CD4-positive, alpha-beta T cell (primary cell): ENCODE measurements at regions not wholly inside any gene's neighbourhood (a gene's known extent, or its start where the extent isn't known, plus 50 kb on each side); places are given as distances from the start of the nearest gene placed in this dataset.

Experiments
- ATAC-seq: fragments of 200-7000 bp; cut with Tn5 transposase; one replicate; pipeline ENCODE4 v1.10.0; 2022; ENCODE audit warnings: mild to moderate bottlenecking; ENCODE audit not compliant: poor library complexity
- CTCF ChIA-PET: fragments of 350-600 bp; sonication (Branson Sonifier 250); formaldehyde crosslinking; loops from one replicate; lab custom pipeline; 2021; ENCODE audit warnings: antibody characterized with exemption, inconsistent platforms; lab: Charles Lee
- POLR2A ChIA-PET: fragments of 350-600 bp; sonication (Branson Sonifier 250); formaldehyde crosslinking; loops from one replicate; lab custom pipeline; 2021; ENCODE audit warnings: antibody characterized with exemption, inconsistent platforms; lab: Charles Lee
- DNase-seq, 14 experiments: peaks; one replicate each; pipeline ENCODE4 v3.0.0-alpha.2; 2013 to 2020; ENCODE audit warnings: mixed read lengths in 2 of 14
- H3K27ac ChIP-seq, 2 donors: one replicate each; pipeline versions ENCODE4 v1.5.1 to v1.7.0; 2013; ENCODE audit warnings: low read length in 2 of 2, low read depth in 1 of 2, mild to moderate bottlenecking in 1 of 2
- H3K27me3 ChIP-seq, 2 experiments: 1 replicate in 1 of 2; 2 replicates in 1 of 2; pipeline versions ENCODE4 v1.6.1 to v1.7.0; 2013; ENCODE audit warnings: low read length in 2 of 2, control low read depth in 1 of 2, mild to moderate bottlenecking in 1 of 2, moderate library complexity in 1 of 2; ENCODE audit not compliant: insufficient read depth in 2 of 2, control insufficient read depth in 1 of 2
- H3K36me3 ChIP-seq: one replicate; pipeline ENCODE4 v1.6.1; 2013; ENCODE audit warnings: low read length, control low read depth; ENCODE audit not compliant: insufficient read depth
- H3K4me1 ChIP-seq: one replicate; pipeline ENCODE4 v1.6.1; 2013; ENCODE audit warnings: low read length, control low read depth; ENCODE audit not compliant: insufficient read depth
- H3K4me3 ChIP-seq: one replicate; pipeline ENCODE4 v1.5.1; 2013; ENCODE audit warnings: mild to moderate bottlenecking, low read length, moderate library complexity
- H3K9me3 ChIP-seq, 2 experiments: 1 replicate in 1 of 2; 2 replicates in 1 of 2; pipeline versions ENCODE4 v1.6.1 to v1.7.0; 2013; ENCODE audit warnings: low read length in 2 of 2, mild to moderate bottlenecking in 2 of 2, control low read depth in 1 of 2, moderate library complexity in 1 of 2; ENCODE audit not compliant: control insufficient read depth in 1 of 2, insufficient read depth in 1 of 2
- H3K27ac Mint-ChIP-seq: one replicate; pipeline ENCODE4 v1.8.0; 2020; ENCODE audit warnings: mixed read lengths
- H3K27me3 Mint-ChIP-seq: one replicate; pipeline ENCODE4 v1.8.0; 2021; ENCODE audit warnings: mixed read lengths
- H3K36me3 Mint-ChIP-seq: one replicate; pipeline ENCODE4 v1.8.0; 2021; ENCODE audit warnings: low read depth, mixed read lengths
- H3K4me1 Mint-ChIP-seq: one replicate; pipeline ENCODE4 v1.8.0; 2021; ENCODE audit warnings: low read depth, mixed read lengths
- H3K4me3 Mint-ChIP-seq: one replicate; pipeline ENCODE4 v1.8.0; 2020; ENCODE audit warnings: mild to moderate bottlenecking, mixed read lengths
- H3K9me3 Mint-ChIP-seq: one replicate; pipeline ENCODE4 v1.8.0; 2020; ENCODE audit warnings: mixed read lengths
- CTCF ChIP-seq: fragments of 200-600 bp; IDR thresholded peaks from one replicate; pipeline ENCODE4 v1.8.0; 2022; ENCODE audit warnings: antibody characterized with exemption, mild to moderate bottlenecking
- intact Hi-C, 2 experiments: fragments of 100-400 bp; cut with DNase I in 1 of 2; cut with micrococcal nuclease in 1 of 2; formaldehyde crosslinking; loops; one replicate each; pipeline versions ENCODE4 v1.15.1 to v1.9.0; 2023 to 2025; cut with DNase I, micrococcal nuclease

- no peak overlapping the region for H3K27ac Mint-ChIP-seq
- POLR2A ChIA-PET: interaction anchor here (1.5 to 1.8 kb wide), 2 partner anchors 11 to 15 kb away, joined by 4 to 5 read pairs; no protein-coding TSS in a partner anchor
- H3K4me1 Mint-ChIP-seq: peaks cover 23% of the 10 kb centered on the region
- no peaks in the 10 kb centered on the region for H3K9me3 Mint-ChIP-seq
- DNase-seq (no peak), ATAC-seq (no peak)
- no peak for TF ChIP-seq CTCF
- H3K4me3 Mint-ChIP-seq: peak overlapping the region; percentile 42
- intact Hi-C loops: no loop called here
- Histone ChIP-seq H3K27ac (no peak overlapping the region), H3K36me3 (no peaks in the 10 kb centered on the region), H3K9me3 (peaks cover 0 to 14% of the 10 kb centered on the region in 2 experiments), H3K4me1 (peaks cover 25% of the 10 kb centered on the region), H3K27me3 (peaks cover 80 to 82% of the 10 kb centered on the region in 2 experiments), H3K4me3 (no peak overlapping the region)
- CTCF ChIA-PET: no interaction called here
- peaks cover 94% of the 10 kb centered on the region for H3K27me3 Mint-ChIP-seq
- H3K36me3 Mint-ChIP-seq: no peaks in the 10 kb centered on the region
Observed at GRCh38 chr5:138653502-138653901, 78.3 kb upstream of the HSPA9 start.

GRCh38 chr5:138651767-138652117 is 76.5 kb upstream of the HSPA9 start:
- H3K4me1 Mint-ChIP-seq: peaks cover 23% of the 10 kb centered on the region
- H3K36me3 Mint-ChIP-seq: no peaks in the 10 kb centered on the region
- Histone ChIP-seq H3K9me3 (peaks cover 0 to 11% of the 10 kb centered on the region in 2 experiments), H3K4me3 (no peak overlapping the region), H3K4me1 (peaks cover 25% of the 10 kb centered on the region), H3K36me3 (no peaks in the 10 kb centered on the region), H3K27me3 (peaks cover 81 to 87% of the 10 kb centered on the region in 2 experiments), H3K27ac (no peak overlapping the region)
- CTCF ChIA-PET: no interaction called here
- ATAC-seq: no peak
- POLR2A ChIA-PET: interaction anchor here (0.6 kb wide), 1 partner anchor 77 kb away, joined by 3 read pairs; no protein-coding TSS in a partner anchor
- TF ChIP-seq CTCF: no peak
- intact Hi-C loops: no loop called here
- H3K27me3 Mint-ChIP-seq: peaks cover 99% of the 10 kb centered on the region
- no peak overlapping the region for H3K4me3 Mint-ChIP-seq
- H3K9me3 Mint-ChIP-seq: no peaks in the 10 kb centered on the region
- DNase-seq: no peak
- H3K27ac Mint-ChIP-seq: no peak overlapping the region

GRCh38 chr5:138651058-138651766 is 76.0 kb upstream of the HSPA9 start:
- Histone ChIP-seq H3K4me3 (no peak overlapping the region), H3K9me3 (peaks cover 0 to 12% of the 10 kb centered on the region in 2 experiments), H3K27me3 (peaks cover 81 to 87% of the 10 kb centered on the region in 2 experiments), H3K4me1 (peaks cover 25% of the 10 kb centered on the region), H3K27ac (no peak overlapping the region), H3K36me3 (no peaks in the 10 kb centered on the region)
- H3K4me3 Mint-ChIP-seq: no peak overlapping the region
- H3K9me3 Mint-ChIP-seq: no peaks in the 10 kb centered on the region
- H3K36me3 Mint-ChIP-seq: no peaks in the 10 kb centered on the region
- DNase-seq (no peak), ATAC-seq (no peak)
- intact Hi-C loops: no loop called here
- H3K27me3 Mint-ChIP-seq: peaks cover 99% of the 10 kb centered on the region
- POLR2A ChIA-PET: interaction anchor here (0.6 kb wide), 1 partner anchor 77 kb away, joined by 3 read pairs; no protein-coding TSS in a partner anchor
- H3K27ac Mint-ChIP-seq: no peak overlapping the region
- TF ChIP-seq CTCF: no peak
- H3K4me1 Mint-ChIP-seq: peaks cover 23% of the 10 kb centered on the region
- CTCF ChIA-PET: interaction anchor here (0.7 kb wide), 1 partner anchor 611 kb away, joined by 4 read pairs; no protein-coding TSS in a partner anchor
